Astrocyte (in vitro differentiated cells and primary cell): ENCODE measurements at regions not wholly inside any gene's neighbourhood (a gene's known extent, or its start where the extent isn't known, plus 50 kb on each side); places are given as distances from the start of the nearest gene placed in this dataset.

Experiments used
- DNase-seq: peaks from one replicate; pipeline ENCODE4 v3.0.0-alpha.2; 2010; ENCODE audit warnings: low read depth
- FAIRE-seq: peaks from 2 replicates; lab custom pipeline; 2011; peaks lifted over from hg19 to GRCh38; lab: Jason Lieb, UNC
- H2AFZ ChIP-seq: 2 replicates; pipeline ENCODE4 v1.6.0; 2012; ENCODE audit warnings: low read depth, low read length, inconsistent platforms
- H3K27ac ChIP-seq: 2 replicates; pipeline ENCODE4 v1.5.1; 2011; ENCODE audit warnings: low read depth, low read length, inconsistent platforms
- H3K27me3 ChIP-seq: 2 replicates; pipeline ENCODE4 v1.6.0; 2011; ENCODE audit warnings: low read length, inconsistent platforms; ENCODE audit not compliant: insufficient read depth
- H3K36me3 ChIP-seq: 2 replicates; pipeline ENCODE4 v1.5.1; 2011; ENCODE audit warnings: low read length, inconsistent platforms; ENCODE audit not compliant: insufficient read depth
- H3K4me1 ChIP-seq: 2 replicates; pipeline ENCODE4 v1.5.1; 2011; ENCODE audit warnings: low read length, inconsistent platforms; ENCODE audit not compliant: insufficient read depth
- H3K4me2 ChIP-seq: 2 replicates; pipeline ENCODE4 v1.6.0; 2012; ENCODE audit warnings: low read length, inconsistent platforms
- H3K4me3 ChIP-seq: 2 replicates; pipeline ENCODE4 v1.5.1; 2011; ENCODE audit warnings: low read depth, mild to moderate bottlenecking, low read length, inconsistent platforms; ENCODE audit not compliant: insufficient read depth
- H3K79me2 ChIP-seq: 2 replicates; pipeline ENCODE4 v1.6.0; 2012; ENCODE audit warnings: mild to moderate bottlenecking, low read length, inconsistent platforms; ENCODE audit not compliant: insufficient read depth
- H3K9ac ChIP-seq: 2 replicates; pipeline ENCODE4 v1.6.0; 2012; ENCODE audit warnings: mild to moderate bottlenecking, low read length, inconsistent platforms
- H3K9me3 ChIP-seq: 2 replicates; pipeline ENCODE4 v1.5.1; 2012; ENCODE audit warnings: low read depth, mild to moderate bottlenecking, low read length, inconsistent platforms; ENCODE audit not compliant: insufficient read depth
- H4K20me1 ChIP-seq: 2 replicates; pipeline ENCODE4 v1.6.0; 2012; ENCODE audit warnings: low read length, inconsistent platforms; ENCODE audit not compliant: insufficient read depth
- H3K27ac Mint-ChIP-seq: one replicate; pipeline ENCODE4 v1.8.0; 2021; ENCODE audit warnings: mild to moderate bottlenecking, mixed read lengths; ENCODE audit not compliant: unreplicated experiment
- H3K27me3 Mint-ChIP-seq: one replicate; pipeline ENCODE4 v1.8.0; 2021; ENCODE audit warnings: low read depth, mixed read lengths; ENCODE audit not compliant: unreplicated experiment
- H3K36me3 Mint-ChIP-seq: one replicate; pipeline ENCODE4 v1.8.0; 2021; ENCODE audit warnings: low read depth, mixed read lengths; ENCODE audit not compliant: unreplicated experiment
- H3K4me1 Mint-ChIP-seq: one replicate; pipeline ENCODE4 v1.8.0; 2021; ENCODE audit warnings: low read depth, mixed read lengths; ENCODE audit not compliant: unreplicated experiment
- H3K4me3 Mint-ChIP-seq: one replicate; pipeline ENCODE4 v1.8.0; 2021; ENCODE audit warnings: mild to moderate bottlenecking, moderate library complexity, mixed read lengths; ENCODE audit not compliant: unreplicated experiment
- H3K9me3 Mint-ChIP-seq: one replicate; pipeline ENCODE4 v1.8.0; 2021; ENCODE audit warnings: mild to moderate bottlenecking, mixed read lengths; ENCODE audit not compliant: unreplicated experiment
- CTCF ChIP-seq: IDR thresholded peaks from 2 replicates; pipeline ENCODE4 v1.5.1; 2011; ENCODE audit warnings: low read depth, mild to moderate bottlenecking, inconsistent platforms, low read length, moderate library complexity; ENCODE audit not compliant: insufficient read depth
- EZH2 ChIP-seq: IDR thresholded peaks from 2 replicates; pipeline ENCODE4 v1.6.1; 2012; ENCODE audit warnings: mild to moderate bottlenecking, low read length, inconsistent platforms; ENCODE audit not compliant: insufficient read depth

- no peak for FAIRE-seq
Measured at GRCh38 chr14:95786566-95786965, 72.6 kb upstream of the TCL1A start.

GRCh38 chr14:95784137-95784536 lies 70.2 kb upstream of the TCL1A start:
- Histone ChIP-seq H4K20me1 (no peaks in the 10 kb centered on the region), H3K9ac (no peak overlapping the region), H3K27ac (no peak overlapping the region), H3K4me2 (no peak overlapping the region), H3K36me3 (no peaks in the 10 kb centered on the region), H3K4me1 (no peaks in the 10 kb centered on the region), H3K4me3 (no peak overlapping the region), H3K79me2 (no peaks in the 10 kb centered on the region), H3K27me3 (no peaks in the 10 kb centered on the region), H3K9me3 (peaks cover 3% of the 10 kb centered on the region), H2AFZ (no peak overlapping the region)
- H3K9me3 Mint-ChIP-seq, result no peaks in the 10 kb centered on the region
- peak; percentile 14 for DNase-seq
- H3K27ac Mint-ChIP-seq, result no peak overlapping the region
- peaks cover 38% of the 10 kb centered on the region for H3K27me3 Mint-ChIP-seq
- H3K36me3 Mint-ChIP-seq, result no peaks in the 10 kb centered on the region
- TF ChIP-seq EZH2, result no peak
- no peak for TF ChIP-seq CTCF
- no peak for FAIRE-seq
- H3K4me3 Mint-ChIP-seq, result no peak overlapping the region
- H3K4me1 Mint-ChIP-seq, result no peaks in the 10 kb centered on the region

More at GRCh38 chr14:95786566-95786965, 72.6 kb upstream of the TCL1A start:
- Mint-ChIP-seq H3K27ac (no peak overlapping the region), H3K9me3 (no peaks in the 10 kb centered on the region), H3K4me3 (no peak overlapping the region), H3K4me1 (no peaks in the 10 kb centered on the region), H3K27me3 (peaks cover 48% of the 10 kb centered on the region), H3K36me3 (no peaks in the 10 kb centered on the region)
- Histone ChIP-seq H2AFZ (no peak overlapping the region), H3K27ac (no peak overlapping the region), H3K4me1 (no peaks in the 10 kb centered on the region), H3K27me3 (no peaks in the 10 kb centered on the region), H4K20me1 (no peaks in the 10 kb centered on the region), H3K9me3 (peaks cover 3% of the 10 kb centered on the region), H3K4me2 (no peak overlapping the region), H3K9ac (no peak overlapping the region), H3K4me3 (no peak overlapping the region), H3K79me2 (no peaks in the 10 kb centered on the region), H3K36me3 (no peaks in the 10 kb centered on the region)
- no peak for TF ChIP-seq CTCF
- no peak for TF ChIP-seq EZH2
- DNase-seq, result no peak

- H2AFZ ChIP-seq, result no peak overlapping the region
- H3K27ac Mint-ChIP-seq, result no peak overlapping the region
Measured at GRCh38 chr14:95776798-95777534, 63.0 kb upstream of the TCL1A start.

More at GRCh38 chr14:95776798-95777534, 63.0 kb upstream of the TCL1A start:
- Histone ChIP-seq H3K9ac (no peak overlapping the region), H3K4me1 (no peaks in the 10 kb centered on the region), H3K27ac (no peak overlapping the region), H3K27me3 (no peaks in the 10 kb centered on the region), H3K4me2 (no peak overlapping the region), H4K20me1 (no peaks in the 10 kb centered on the region), H3K79me2 (no peaks in the 10 kb centered on the region), H3K36me3 (no peaks in the 10 kb centered on the region), H3K4me3 (no peak overlapping the region), H3K9me3 (no peaks in the 10 kb centered on the region)
- TF ChIP-seq EZH2, result no peak
- TF ChIP-seq CTCF, result no peak
- no peaks in the 10 kb centered on the region for H3K4me1 Mint-ChIP-seq
- no peak overlapping the region for H3K4me3 Mint-ChIP-seq
- H3K36me3 Mint-ChIP-seq, result no peaks in the 10 kb centered on the region
- no peaks in the 10 kb centered on the region for H3K9me3 Mint-ChIP-seq
- no peak for DNase-seq
- peaks cover 18% of the 10 kb centered on the region for H3K27me3 Mint-ChIP-seq
- no peak for FAIRE-seq
